ENCODE measurements at regions not wholly inside any gene's neighbourhood (a gene's known extent, or its start where the extent isn't known, plus 50 kb on each side); places are given as distances from the start of the nearest gene placed in this dataset.

DNA sequence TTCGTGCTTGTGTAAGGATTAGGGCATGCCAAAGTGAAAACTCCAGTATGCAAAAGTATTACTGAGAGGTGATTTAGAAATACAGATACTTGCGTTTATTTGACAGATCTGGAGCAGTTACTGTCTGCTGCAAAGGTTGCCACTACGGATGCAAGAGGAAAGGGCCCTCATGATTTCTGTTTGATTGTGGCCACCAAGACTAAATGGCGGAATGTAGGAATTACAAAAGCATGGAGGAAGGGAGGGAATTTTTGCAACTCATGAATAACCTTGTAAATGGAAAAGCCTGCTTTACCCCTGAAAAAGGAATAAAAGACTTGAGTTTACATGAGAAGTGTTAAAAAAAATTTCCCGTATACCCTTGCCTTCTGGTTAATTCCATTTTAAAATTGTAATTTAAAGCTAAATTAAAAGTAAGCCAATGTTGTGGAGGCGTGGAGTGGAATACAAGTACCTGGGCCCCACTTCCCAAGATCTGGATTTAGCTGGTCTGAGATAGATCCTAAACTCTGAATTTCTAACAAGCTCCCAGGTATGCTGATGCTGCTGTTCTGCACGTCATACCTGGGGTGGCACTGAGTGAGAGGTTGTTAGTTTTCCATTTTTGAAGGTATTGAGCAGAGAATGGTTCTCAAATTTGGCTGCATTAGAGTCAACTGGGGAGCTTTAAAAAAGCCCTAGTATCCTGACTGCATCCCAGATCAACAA lies 56.6 kb upstream of the NKX2-2 start:
- Histone ChIP-seq H2AFZ (ENCODE audit: low read depth, low read length) (no peak overlapping the region), H3K27me3 (ENCODE audit: control insufficient read depth in 2 of 2, insufficient read depth in 2 of 2, low read length in 2 of 2) (peaks cover 0 to 5% of the 10 kb centered on the region in 2 experiments; a peak in 2 of 5 replicates), H3K27ac (ENCODE audit: extremely low read depth, low read depth, low read length) (no peak overlapping the region), H3K9me3 (replicated peaks; ENCODE audit: control insufficient read depth, insufficient read depth, low read depth, low read length) (no peaks in the 10 kb centered on the region), H3K79me2 (ENCODE audit: control insufficient read depth, insufficient read depth, low read length) (no peaks in the 10 kb centered on the region), H3K4me3 (no peak overlapping the region), H3K4me2 (ENCODE audit: insufficient read depth, low read length) (no peak overlapping the region), H3K4me1 (replicated peaks in 1 of 2; ENCODE audit: control insufficient read depth in 2 of 2, insufficient read depth in 2 of 2, low read length in 2 of 2) (no peaks in the 10 kb centered on the region; a peak in 2 of 5 replicates), H3K9me1 (ENCODE audit: control insufficient read depth, insufficient read depth, low read length) (no peaks in the 10 kb centered on the region), H4K20me1 (replicated peaks; ENCODE audit: control insufficient read depth, insufficient read depth, low read length) (no peaks in the 10 kb centered on the region), H3K9ac (ENCODE audit: insufficient read depth in 1 of 2, low read depth in 2 of 2, low read length in 2 of 2) (no peak overlapping the region), H3K36me3 (ENCODE audit: control insufficient read depth, insufficient read depth, low read length) (no peaks in the 10 kb centered on the region)
- POLR2A ChIA-PET = interaction anchor here (0.7 to 0.8 kb wide), 2 partner anchors 65 to 94 kb away, joined by 3 read pairs; no protein-coding TSS in a partner anchor
- intact Hi-C loops (cut with micrococcal nuclease) = no loop called here
- 1% methylated on average over 7 of the region's 7 CpGs for WGBS (ENCODE audit: insufficient coverage, low coverage, missing lambda C conversion rate)
- CTCF ChIA-PET (ENCODE audit: low intra/inter-chr PET ratio) = interaction anchor here (0.7 kb wide), 1 partner anchor 329 kb away, joined by 3 read pairs; no protein-coding TSS in a partner anchor
- in situ Hi-C loops (cut with MboI) = no loop called here
- no peak for FAIRE-seq
- no peak for TF ChIP-seq HDAC3 (IDR thresholded peaks at IDR 0.05; ENCODE audit: borderline replicate concordance, partially characterized antibody)
- no peak for TF ChIP-seq CHD2 (IDR thresholded peaks at IDR 0.05; ENCODE audit: low read depth, low read length)
- TF ChIP-seq ASH1L (IDR thresholded peaks at IDR 0.05; ENCODE audit: borderline replicate concordance, low read depth, partially characterized antibody) = no peak
- no peak for TF ChIP-seq NCOA4 (IDR thresholded peaks at IDR 0.05; ENCODE audit: partially characterized antibody)
- TF ChIP-seq NR3C1 (CRISPR knock-in tag; IDR thresholded peaks at IDR 0.05) = no peak
- no peak for TF ChIP-seq SRSF7 (optimal IDR thresholded peaks at IDR 0.05; ENCODE audit: low read depth, low read length)
- TF ChIP-seq, protein P1, sequence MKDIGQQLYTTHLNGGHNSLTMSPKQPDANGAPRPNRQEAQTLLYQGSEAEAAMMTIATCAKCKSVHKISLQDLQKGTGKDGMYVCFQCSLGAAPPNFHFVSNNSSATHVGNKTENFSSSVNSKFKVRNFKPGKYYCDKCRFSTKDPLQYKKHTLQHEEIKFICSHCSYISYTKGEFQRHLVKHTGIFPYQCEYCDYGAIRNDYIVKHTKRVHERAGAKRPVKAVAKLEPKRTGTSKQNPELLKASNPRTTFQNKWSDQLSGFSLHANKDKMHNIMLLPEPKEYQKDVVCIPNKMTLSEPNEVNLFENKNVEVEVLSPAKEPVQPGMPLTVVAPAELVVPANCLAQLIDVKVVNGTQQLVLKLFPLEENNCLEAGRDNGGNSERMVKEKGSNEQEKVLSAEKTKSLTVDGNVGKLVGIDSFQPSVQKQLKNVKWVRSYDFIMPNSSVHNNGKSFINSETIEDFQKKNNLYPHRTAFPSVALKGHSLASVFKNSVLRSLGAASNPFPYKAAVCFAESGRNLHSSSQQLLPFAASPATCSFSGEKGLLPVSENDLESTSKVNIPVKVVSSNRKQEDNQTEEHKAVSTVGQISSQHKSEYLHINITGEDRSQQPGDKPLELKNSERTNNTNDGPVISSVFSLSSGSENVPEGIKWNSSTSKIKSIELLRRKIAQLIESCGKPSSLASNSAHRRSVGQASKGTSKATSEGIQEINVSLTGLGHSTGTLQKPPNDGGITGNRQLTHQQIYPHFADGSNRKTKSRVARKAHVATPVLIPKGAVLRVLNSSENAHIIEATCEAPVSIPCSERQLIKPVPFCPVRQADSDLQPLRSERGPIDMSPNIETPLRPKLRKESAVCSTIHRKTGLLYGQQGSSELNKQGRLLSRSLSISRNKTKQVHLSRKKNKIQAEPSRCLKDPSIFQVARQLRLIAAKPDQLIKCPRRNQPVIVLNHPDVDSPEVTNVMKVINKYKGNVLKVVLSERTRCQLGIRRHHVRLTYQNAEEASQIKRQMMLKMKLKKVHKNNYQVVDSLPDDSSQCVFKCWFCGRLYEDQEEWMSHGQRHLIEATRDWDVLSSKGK (CRISPR knock-in tag; IDR thresholded peaks at IDR 0.05) = no peak
- TF ChIP-seq SUPT5H (IDR thresholded peaks at IDR 0.05) = no peak
- TF ChIP-seq EZH2 (IDR thresholded peaks at IDR 0.05; ENCODE audit: borderline replicate concordance, low read depth, low read length) = no peak
- TF ChIP-seq HBP1 (CRISPR knock-in tag; IDR thresholded peaks at IDR 0.05) = no peak
- TF ChIP-seq ZSCAN32 (CRISPR knock-in tag; IDR thresholded peaks at IDR 0.05) = no peak
- TF ChIP-seq KAT8 (IDR thresholded peaks at IDR 0.05; ENCODE audit: low read depth) = no peak
- TF ChIP-seq ZFP30 (CRISPR knock-in tag; IDR thresholded peaks at IDR 0.05; ENCODE audit: borderline replicate concordance) = no peak
- no peak for TF ChIP-seq THAP7 (CRISPR knock-in tag; IDR thresholded peaks at IDR 0.05)
- TF ChIP-seq SRSF3 (IDR thresholded peaks at IDR 0.05; ENCODE audit: insufficient read depth, low read length) = no peak
- no peak for ATAC-seq
- no TSS peak for BruUV-seq (replicated peaks)
- DNase-seq (ENCODE audit: extremely low read depth in 1 of 4, low spot score in 3 of 4) = no peak

Measured in K562 (cell line).